LNCaP clone FGC (cell line): ENCODE measurements at regions not wholly inside any gene's neighbourhood (a gene's known extent, or its start where the extent isn't known, plus 50 kb on each side); places are given as distances from the start of the nearest gene placed in this dataset.

Experiments used
- DNase-seq: peaks from one replicate; pipeline ENCODE4 v3.0.0-alpha.2; 2011; ENCODE audit warnings: low read depth
- H3K4me3 ChIP-seq: 2 replicates; pipeline ENCODE4 v1.5.1; 2011; ENCODE audit warnings: mild to moderate bottlenecking, low read depth, low read length, control low read depth
- CTCF ChIP-seq: IDR thresholded peaks from 2 replicates; pipeline ENCODE4 v1.5.1; 2012; ENCODE audit warnings: mild to moderate bottlenecking; ENCODE audit not compliant: control insufficient read depth, insufficient read depth; ENCODE audit errors: extremely low read depth

GRCh38 chr9:115267790-115268189 is 149.8 kb upstream of the TNC start:
- DNase-seq = peak; percentile 4

GRCh38 chr9:115275753-115276152 is 157.8 kb upstream of the TNC start:
- no peak overlapping the region for H3K4me3 ChIP-seq
- TF ChIP-seq CTCF = no peak
- no peak for DNase-seq

More at GRCh38 chr9:115267790-115268189, 149.8 kb upstream of the TNC start:
- no peak for TF ChIP-seq CTCF
- no peak overlapping the region for H3K4me3 ChIP-seq

- H3K4me3 ChIP-seq = no peak overlapping the region
- TF ChIP-seq CTCF = no peak
- no peak for DNase-seq
These were observed 158.7 kb upstream of the TNC start for GRCh38 chr9:115276621-115277020.

GRCh38 chr9:115277301-115277700 is 159.3 kb upstream of the TNC start:
- DNase-seq = no peak
- TF ChIP-seq CTCF = no peak
- H3K4me3 ChIP-seq = no peak overlapping the region

GRCh38 chr9:115278326-115279035 is 160.5 kb upstream of the TNC start:
- DNase-seq = no peak
- no peak for TF ChIP-seq CTCF
- no peak overlapping the region for H3K4me3 ChIP-seq

- no peak for TF ChIP-seq CTCF
- H3K4me3 ChIP-seq = no peak overlapping the region
- DNase-seq = no peak
These were observed 165.4 kb upstream of the TNC start for GRCh38 chr9:115283395-115283794.

- no peak for TF ChIP-seq CTCF
- no peak for DNase-seq
- H3K4me3 ChIP-seq = no peak overlapping the region
These were observed 167.9 kb upstream of the TNC start for GRCh38 chr9:115285836-115286235.
